Keratinocyte (primary cell): ENCODE measurements at regions not wholly inside any gene's neighbourhood (a gene's known extent, or its start where the extent isn't known, plus 50 kb on each side); places are given as distances from the start of the nearest gene placed in this dataset.

Experiments used
- DNase-seq: peaks from one replicate; pipeline ENCODE4 v3.0.0-alpha.2; 2011; ENCODE audit warnings: low read depth, missing footprints, low spot score
- FAIRE-seq: peaks from 2 replicates; lab custom pipeline; 2011; peaks lifted over from hg19 to GRCh38; lab: Jason Lieb, UNC
- H2AFZ ChIP-seq: 2 replicates; pipeline ENCODE4 v1.6.0; 2012; ENCODE audit warnings: low read length, control low read depth, inconsistent platforms; ENCODE audit not compliant: control insufficient read depth
- H3K27ac ChIP-seq: 2 replicates; pipeline ENCODE4 v1.5.1; 2011; ENCODE audit warnings: low read length; ENCODE audit not compliant: control insufficient read depth, insufficient read depth
- H3K27me3 ChIP-seq: 3 replicates; pipeline ENCODE4 v1.6.0; 2011; ENCODE audit warnings: low read length; ENCODE audit not compliant: control insufficient read depth, insufficient read depth; ENCODE audit errors: extremely low read depth
- H3K36me3 ChIP-seq, 2 experiments: 2 replicates in 1 of 2; 3 replicates in 1 of 2; pipeline ENCODE4 v1.5.1; 2011; ENCODE audit warnings: low read length in 2 of 2, mild to moderate bottlenecking in 1 of 2; ENCODE audit not compliant: control insufficient read depth in 2 of 2, insufficient read depth in 2 of 2; ENCODE audit errors: extremely low read depth in 1 of 2
- H3K4me1 ChIP-seq: 3 replicates; pipeline ENCODE4 v1.5.1; 2011; ENCODE audit warnings: low read length; ENCODE audit not compliant: control insufficient read depth, insufficient read depth; ENCODE audit errors: extremely low read depth
- H3K4me2 ChIP-seq: 3 replicates; pipeline ENCODE4 v1.6.0; 2011; ENCODE audit warnings: low read depth, low read length; ENCODE audit not compliant: control insufficient read depth, insufficient read depth; ENCODE audit errors: extremely low read depth
- H3K4me3 ChIP-seq, 3 experiments: fragments of 200-600 bp in 1 of 3; sonication (generic) in 1 of 3; 2 replicates in 2 of 3; 3 replicates in 1 of 3; pipeline ENCODE4 v1.5.1; 2011 to 2016; ENCODE audit warnings: low read length in 3 of 3, mild to moderate bottlenecking in 3 of 3, control low read depth in 2 of 3, inconsistent platforms in 1 of 3, low read depth in 1 of 3, mixed read lengths in 1 of 3, mixed run types in 1 of 3, moderate library complexity in 1 of 3; ENCODE audit not compliant: control insufficient read depth in 2 of 3, insufficient read depth in 2 of 3; ENCODE audit errors: extremely low read depth in 1 of 3
- H3K79me2 ChIP-seq: 2 replicates; pipeline ENCODE4 v1.6.0; 2012; ENCODE audit warnings: low read length; ENCODE audit not compliant: control insufficient read depth, insufficient read depth
- H3K9ac ChIP-seq: 3 replicates; pipeline ENCODE4 v1.6.0; 2011; ENCODE audit warnings: low read length; ENCODE audit not compliant: control insufficient read depth, insufficient read depth; ENCODE audit errors: extremely low read depth
- H3K9me1 ChIP-seq: 3 replicates; pipeline ENCODE4 v1.6.0; 2011; ENCODE audit warnings: low read length; ENCODE audit not compliant: control insufficient read depth, insufficient read depth; ENCODE audit errors: extremely low read depth
- H3K9me3 ChIP-seq: 2 replicates; pipeline ENCODE4 v1.5.1; 2012; ENCODE audit warnings: low read depth, low read length; ENCODE audit not compliant: control insufficient read depth
- H4K20me1 ChIP-seq: 3 replicates; pipeline ENCODE4 v1.6.0; 2011; ENCODE audit warnings: low read length; ENCODE audit not compliant: control insufficient read depth, insufficient read depth; ENCODE audit errors: extremely low read depth
- EZH2 ChIP-seq: IDR thresholded peaks from one replicate; pipeline ENCODE4 v1.6.1; 2012; ENCODE audit warnings: inconsistent platforms, mild to moderate bottlenecking, low read length, moderate library complexity
- dilution Hi-C: fragments of 300-500 bp; cut with MboI; formaldehyde crosslinking; loops from one replicate; pipeline ENCODE4 v1.7.0; 2020; ENCODE audit warnings: low sequenced_read_pairs; ENCODE audit not compliant: extremely low pct_ligation_motif_present
- TF ChIP-seq, protein P1 (sequence below), 3 experiments: IDR thresholded peaks in 1 of 3; conservative IDR thresholded peaks in 1 of 3; optimal IDR thresholded peaks in 1 of 3; 2 replicates in 2 of 3; 3 replicates in 1 of 3; pipeline versions ENCODE3 to v1.5.1; 2011; ENCODE audit warnings: low read length in 3 of 3, mild to moderate bottlenecking in 3 of 3, moderate library complexity in 2 of 3, control low read depth in 1 of 3, inconsistent platforms in 1 of 3; ENCODE audit not compliant: insufficient read depth in 2 of 3; ENCODE audit errors: extremely low read depth in 1 of 3

GRCh38 chr4:149882251-149882650, 66.6 kb upstream of the IQCM start:
- TF ChIP-seq, protein P1, sequence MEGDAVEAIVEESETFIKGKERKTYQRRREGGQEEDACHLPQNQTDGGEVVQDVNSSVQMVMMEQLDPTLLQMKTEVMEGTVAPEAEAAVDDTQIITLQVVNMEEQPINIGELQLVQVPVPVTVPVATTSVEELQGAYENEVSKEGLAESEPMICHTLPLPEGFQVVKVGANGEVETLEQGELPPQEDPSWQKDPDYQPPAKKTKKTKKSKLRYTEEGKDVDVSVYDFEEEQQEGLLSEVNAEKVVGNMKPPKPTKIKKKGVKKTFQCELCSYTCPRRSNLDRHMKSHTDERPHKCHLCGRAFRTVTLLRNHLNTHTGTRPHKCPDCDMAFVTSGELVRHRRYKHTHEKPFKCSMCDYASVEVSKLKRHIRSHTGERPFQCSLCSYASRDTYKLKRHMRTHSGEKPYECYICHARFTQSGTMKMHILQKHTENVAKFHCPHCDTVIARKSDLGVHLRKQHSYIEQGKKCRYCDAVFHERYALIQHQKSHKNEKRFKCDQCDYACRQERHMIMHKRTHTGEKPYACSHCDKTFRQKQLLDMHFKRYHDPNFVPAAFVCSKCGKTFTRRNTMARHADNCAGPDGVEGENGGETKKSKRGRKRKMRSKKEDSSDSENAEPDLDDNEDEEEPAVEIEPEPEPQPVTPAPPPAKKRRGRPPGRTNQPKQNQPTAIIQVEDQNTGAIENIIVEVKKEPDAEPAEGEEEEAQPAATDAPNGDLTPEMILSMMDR (optimal IDR thresholded peaks at IDR 0.05 in 1 of 3, IDR thresholded peaks at IDR 0.05 in 1 of 3, conservative IDR thresholded peaks at IDR 0.05 in 1 of 3; ENCODE audit: extremely low read depth in 1 of 3, insufficient read depth in 2 of 3, low read length in 3 of 3), result no peak
- no peak for TF ChIP-seq EZH2
- dilution Hi-C loops, result no loop called here

DNA sequence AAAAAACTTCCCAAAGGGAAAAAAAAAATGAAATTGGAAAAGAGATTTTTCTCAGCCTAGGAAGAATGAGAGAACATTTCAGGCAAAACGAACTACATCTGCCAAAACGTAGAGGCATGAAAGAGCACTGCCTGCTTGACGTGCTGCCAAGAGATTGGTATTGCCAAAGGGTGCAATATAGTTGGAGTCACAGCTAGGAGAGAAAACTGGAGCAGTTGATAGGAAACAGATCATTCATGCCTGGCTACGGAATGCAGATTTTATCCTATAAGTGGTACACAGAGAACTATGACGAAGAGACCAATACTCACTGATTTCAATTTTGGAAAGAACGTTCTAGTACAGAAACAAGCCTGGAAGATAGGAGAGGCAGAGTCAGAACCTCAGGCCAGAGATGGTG, 68.4 kb upstream of the IQCM start:
- H3K9me1 ChIP-seq, result no peaks in the 10 kb centered on the region
- H3K4me2 ChIP-seq, result peak overlapping the region; percentile 28
- dilution Hi-C loops, result no loop called here
- no peak for TF ChIP-seq EZH2
- TF ChIP-seq, protein P1 (optimal IDR thresholded peaks at IDR 0.05 in 1 of 3, IDR thresholded peaks at IDR 0.05 in 1 of 3, conservative IDR thresholded peaks at IDR 0.05 in 1 of 3; ENCODE audit: extremely low read depth in 1 of 3, insufficient read depth in 2 of 3, low read length in 3 of 3), result no peak
- no peaks in the 10 kb centered on the region for H3K27me3 ChIP-seq
- no peak for DNase-seq
- H3K79me2 ChIP-seq, result no peaks in the 10 kb centered on the region
- H3K4me3 ChIP-seq, result no peak overlapping the region
- no peaks in the 10 kb centered on the region for H4K20me1 ChIP-seq
- no peaks in the 10 kb centered on the region for H3K9me3 ChIP-seq
- no peaks in the 10 kb centered on the region for H3K36me3 ChIP-seq
- FAIRE-seq, result peak; percentile 44
- H3K27ac ChIP-seq, result no peak overlapping the region
- H2AFZ ChIP-seq, result no peak overlapping the region
- H3K9ac ChIP-seq, result no peak overlapping the region
- H3K4me1 ChIP-seq, result no peaks in the 10 kb centered on the region

More at GRCh38 chr4:149882251-149882650, 66.6 kb upstream of the IQCM start:
- DNase-seq, result no peak
- no peak overlapping the region for H2AFZ ChIP-seq
- H3K4me3 ChIP-seq, result no peak overlapping the region
- H3K9me1 ChIP-seq, result no peaks in the 10 kb centered on the region
- H3K4me2 ChIP-seq, result no peak overlapping the region
- H3K9ac ChIP-seq, result no peak overlapping the region
- H3K4me1 ChIP-seq, result no peaks in the 10 kb centered on the region
- no peaks in the 10 kb centered on the region for H3K79me2 ChIP-seq
- no peaks in the 10 kb centered on the region for H3K9me3 ChIP-seq
- H3K36me3 ChIP-seq, result no peaks in the 10 kb centered on the region
- no peaks in the 10 kb centered on the region for H3K27me3 ChIP-seq
- no peak overlapping the region for H3K27ac ChIP-seq
- H4K20me1 ChIP-seq, result no peaks in the 10 kb centered on the region
- FAIRE-seq, result no peak
